ENCODE measurements at regions not wholly inside any gene's neighbourhood (a gene's known extent, or its start where the extent isn't known, plus 50 kb on each side); places are given as distances from the start of the nearest gene placed in this dataset.

- no peak for DNase-seq (ENCODE audit: low spot score)
- TF ChIP-seq CTCF (conservative IDR thresholded peaks at IDR 0.05; ENCODE audit: low read depth), result no peak
- ChIA-PET CTCF (no interaction called here), POLR2A (ENCODE audit: low non-redundant PET) (no interaction called here)
- H3K27ac ChIP-seq, result no peak overlapping the region
Measured at GRCh38 chr11:116547571-116547970, 225.2 kb downstream of the BUD13 start.

GRCh38 chr11:116545912-116546311 is 226.9 kb downstream of the BUD13 start:
- CTCF ChIA-PET, result no interaction called here
- DNase-seq (ENCODE audit: low spot score), result no peak
- POLR2A ChIA-PET (ENCODE audit: low non-redundant PET), result no interaction called here
- no peak for TF ChIP-seq CTCF (conservative IDR thresholded peaks at IDR 0.05; ENCODE audit: low read depth)
- no peak overlapping the region for H3K27ac ChIP-seq

- ChIA-PET CTCF (no interaction called here), POLR2A (ENCODE audit: low non-redundant PET) (no interaction called here)
- H3K27ac ChIP-seq, result no peak overlapping the region
- no peak for DNase-seq (ENCODE audit: low spot score)
- no peak for TF ChIP-seq CTCF (conservative IDR thresholded peaks at IDR 0.05; ENCODE audit: low read depth)
Measured at GRCh38 chr11:116544721-116545120, 228.1 kb downstream of the BUD13 start.

GRCh38 chr11:116543911-116544475 is 228.8 kb downstream of the BUD13 start:
- no peak for TF ChIP-seq CTCF (conservative IDR thresholded peaks at IDR 0.05; ENCODE audit: low read depth)
- ChIA-PET POLR2A (ENCODE audit: low non-redundant PET) (no interaction called here), CTCF (no interaction called here)
- H3K27ac ChIP-seq, result no peak overlapping the region
- DNase-seq (ENCODE audit: low spot score), result no peak

GRCh38 chr11:116543099-116543498 is 229.7 kb downstream of the BUD13 start:
- no peak overlapping the region for H3K27ac ChIP-seq
- no peak for DNase-seq (ENCODE audit: low spot score)
- CTCF ChIA-PET, result no interaction called here
- no peak for TF ChIP-seq CTCF (conservative IDR thresholded peaks at IDR 0.05; ENCODE audit: low read depth)
- POLR2A ChIA-PET (ENCODE audit: low non-redundant PET), result no interaction called here

- DNase-seq (ENCODE audit: low spot score), result no peak
- TF ChIP-seq CTCF (conservative IDR thresholded peaks at IDR 0.05; ENCODE audit: low read depth), result no peak
- POLR2A ChIA-PET (ENCODE audit: low non-redundant PET), result no interaction called here
- CTCF ChIA-PET, result no interaction called here
- no peak overlapping the region for H3K27ac ChIP-seq
Measured at GRCh38 chr11:116542406-116542805, 230.4 kb downstream of the BUD13 start.

GRCh38 chr11:116541460-116541859 is 231.3 kb downstream of the BUD13 start:
- no peak for TF ChIP-seq CTCF (conservative IDR thresholded peaks at IDR 0.05; ENCODE audit: low read depth)
- no peak overlapping the region for H3K27ac ChIP-seq
- DNase-seq (ENCODE audit: low spot score), result no peak
- ChIA-PET CTCF (no interaction called here), POLR2A (ENCODE audit: low non-redundant PET) (no interaction called here)
